ENCODE measurements at regions not wholly inside any gene's neighbourhood (a gene's known extent, or its start where the extent isn't known, plus 50 kb on each side); places are given as distances from the start of the nearest gene placed in this dataset.

DNA sequence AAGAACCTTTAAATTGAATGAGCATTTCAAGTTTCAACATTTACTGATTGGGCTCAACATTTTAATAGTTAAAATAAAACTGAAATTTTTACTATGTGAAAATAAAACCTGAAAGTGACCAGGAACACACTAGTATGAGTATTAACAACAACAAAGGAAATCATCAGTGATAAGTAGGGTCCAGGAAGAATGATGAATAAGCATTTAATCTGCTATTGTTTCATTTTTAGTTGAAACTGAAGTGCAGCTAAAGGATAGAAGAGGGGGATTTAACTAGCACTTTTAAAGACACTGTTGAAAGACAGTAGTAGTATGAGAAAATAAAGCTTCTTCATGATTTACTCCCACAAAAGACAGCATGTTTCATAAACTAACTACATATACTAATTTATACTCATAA is 250.9 kb upstream of the IPO5 start:
- Histone ChIP-seq H3K4me1 (no peaks in the 10 kb centered on the region), H3K4me3 (no peak overlapping the region), H3K27ac (no peak overlapping the region), H3K27me3 (no peaks in the 10 kb centered on the region), H3K9me3 (no peaks in the 10 kb centered on the region), H3K36me3 (no peaks in the 10 kb centered on the region)
- DNase-seq (ENCODE audit: low spot score in 2 of 2): no peak
- TF ChIP-seq CTCF (IDR thresholded peaks at IDR 0.05): no peak
- no peak for TF ChIP-seq EP300 (IDR thresholded peaks at IDR 0.05)
- no peak for TF ChIP-seq POLR2A (IDR thresholded peaks at IDR 0.05)

DNA sequence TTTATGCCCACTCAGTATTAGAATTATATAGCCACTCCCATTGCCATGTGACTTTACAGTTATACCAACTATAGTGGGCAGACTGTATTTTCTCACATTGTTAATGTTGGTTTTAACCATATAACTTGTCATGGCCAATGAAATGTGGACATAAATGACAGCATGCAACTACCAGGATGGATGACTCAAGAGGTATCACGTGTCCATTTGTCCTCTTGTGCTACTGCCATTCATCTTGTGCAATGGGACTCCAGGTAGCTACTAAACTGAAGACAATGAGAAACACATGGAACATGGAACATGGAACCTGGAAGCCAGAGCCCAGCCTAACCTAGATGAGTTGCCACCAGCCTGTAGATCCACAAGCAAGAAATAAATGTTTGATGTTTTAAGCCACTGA is 242.7 kb upstream of the IPO5 start:
- no peak for DNase-seq (ENCODE audit: low spot score in 2 of 2)
- Histone ChIP-seq H3K27ac (no peak overlapping the region), H3K4me1 (no peaks in the 10 kb centered on the region), H3K4me3 (no peak overlapping the region), H3K36me3 (no peaks in the 10 kb centered on the region), H3K27me3 (no peaks in the 10 kb centered on the region), H3K9me3 (peaks cover 0 to 9% (median 0%) of the 10 kb centered on the region in 4 donors)
- TF ChIP-seq EP300 (IDR thresholded peaks at IDR 0.05): no peak
- no peak for TF ChIP-seq POLR2A (IDR thresholded peaks at IDR 0.05)
- no peak for TF ChIP-seq CTCF (IDR thresholded peaks at IDR 0.05)
- 75 to 85% methylated on average over 1 of the region's 1 CpG for WGBS, 2 donors

DNA sequence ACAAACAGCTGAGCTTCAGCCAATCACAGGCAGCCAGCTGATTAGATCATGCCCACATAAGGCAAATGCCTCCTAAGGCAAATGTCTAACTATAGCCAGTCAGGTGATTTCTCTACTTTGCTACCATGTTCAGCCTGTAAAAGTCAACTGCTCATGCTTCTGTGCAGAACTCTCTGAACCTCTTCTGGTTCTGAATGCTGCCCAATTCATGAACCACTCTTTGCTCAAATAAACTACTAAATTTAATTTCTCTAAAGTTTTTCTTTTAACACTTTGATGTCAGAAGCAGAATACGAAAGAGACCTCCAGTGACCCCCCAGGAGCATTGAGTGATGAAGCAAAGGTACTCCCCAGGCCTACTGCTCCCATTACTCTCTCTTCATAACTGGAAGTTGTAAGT is 240.7 kb upstream of the IPO5 start:
- no peaks in the 10 kb centered on the region for H3K36me3 ChIP-seq
- peaks cover 0 to 9% (median 0%) of the 10 kb centered on the region in 4 donors for H3K9me3 ChIP-seq
- WGBS, 2 donors: 86 to 96% methylated on average over 1 of the region's 1 CpG
- H3K4me3 ChIP-seq: no peak overlapping the region
- no peak for DNase-seq (ENCODE audit: low spot score in 2 of 2)
- no peak overlapping the region for H3K27ac ChIP-seq
- TF ChIP-seq POLR2A (IDR thresholded peaks at IDR 0.05) (no peak), CTCF (IDR thresholded peaks at IDR 0.05) (no peak), EP300 (IDR thresholded peaks at IDR 0.05) (no peak)
- H3K27me3 ChIP-seq: no peaks in the 10 kb centered on the region
- no peaks in the 10 kb centered on the region for H3K4me1 ChIP-seq

- Histone ChIP-seq H3K9me3 (peaks cover 0 to 9% (median 0%) of the 10 kb centered on the region in 4 donors), H3K4me1 (no peaks in the 10 kb centered on the region), H3K4me3 (no peak overlapping the region), H3K27me3 (no peaks in the 10 kb centered on the region), H3K36me3 (no peaks in the 10 kb centered on the region), H3K27ac (no peak overlapping the region)
- TF ChIP-seq EP300 (IDR thresholded peaks at IDR 0.05): no peak
- no peak for DNase-seq (ENCODE audit: low spot score in 2 of 2)
Measured at GRCh38 chr13:97715763-97716162, 237.7 kb upstream of the IPO5 start.

- WGBS, 2 donors: 84 to 93% methylated on average over 2 of the region's 2 CpGs
- no peak for DNase-seq (ENCODE audit: low spot score in 2 of 2)
- H3K27me3 ChIP-seq: no peaks in the 10 kb centered on the region
- no peaks in the 10 kb centered on the region for H3K36me3 ChIP-seq
- H3K27ac ChIP-seq: no peak overlapping the region
- peaks cover 0 to 9% (median 0%) of the 10 kb centered on the region in 4 donors for H3K9me3 ChIP-seq
- H3K4me1 ChIP-seq: no peaks in the 10 kb centered on the region
- TF ChIP-seq EP300 (IDR thresholded peaks at IDR 0.05) (no peak), POLR2A (IDR thresholded peaks at IDR 0.05) (no peak), CTCF (IDR thresholded peaks at IDR 0.05) (no peak)
- no peak overlapping the region for H3K4me3 ChIP-seq
Measured at GRCh38 chr13:97716746-97717145, 236.7 kb upstream of the IPO5 start.

GRCh38 chr13:97719736-97720135 is 233.7 kb upstream of the IPO5 start:
- no peaks in the 10 kb centered on the region for H3K4me1 ChIP-seq
- DNase-seq (ENCODE audit: low spot score in 2 of 2): no peak
- H3K9me3 ChIP-seq: no peaks in the 10 kb centered on the region
- H3K27me3 ChIP-seq: no peaks in the 10 kb centered on the region
- H3K36me3 ChIP-seq: no peaks in the 10 kb centered on the region
- TF ChIP-seq CTCF (IDR thresholded peaks at IDR 0.05) (no peak), EP300 (IDR thresholded peaks at IDR 0.05) (no peak), POLR2A (IDR thresholded peaks at IDR 0.05) (no peak)
- 91 to 94% methylated on average over 3 of the region's 3 CpGs for WGBS, 2 donors
- H3K27ac ChIP-seq: no peak overlapping the region
- no peak overlapping the region for H3K4me3 ChIP-seq
